HG03457 (cell line): ENCODE measurements at regions not wholly inside any gene's neighbourhood (a gene's known extent, or its start where the extent isn't known, plus 50 kb on each side); places are given as distances from the start of the nearest gene placed in this dataset.

Source experiments
- ATAC-seq: cut with Tn5 transposase; IDR thresholded peaks from one replicate; pipeline ENCODE4 v1.9.1; 2021; ENCODE audit warnings: moderate number of reproducible peaks; ENCODE audit not compliant: unreplicated experiment

GRCh38 chr5:31049936-31050704 lies 143.4 kb upstream of the CDH6 start:
- ATAC-seq, result no peak

GRCh38 chr5:31049461-31049860 lies 144.0 kb upstream of the CDH6 start:
- ATAC-seq, result no peak

- no peak for ATAC-seq
Measured at GRCh38 chr5:31048282-31049270, 144.9 kb upstream of the CDH6 start.

- ATAC-seq, result no peak
Measured at GRCh38 chr5:31047621-31048020, 145.9 kb upstream of the CDH6 start.

GRCh38 chr5:31047007-31047406 lies 146.5 kb upstream of the CDH6 start:
- no peak for ATAC-seq

DNA sequence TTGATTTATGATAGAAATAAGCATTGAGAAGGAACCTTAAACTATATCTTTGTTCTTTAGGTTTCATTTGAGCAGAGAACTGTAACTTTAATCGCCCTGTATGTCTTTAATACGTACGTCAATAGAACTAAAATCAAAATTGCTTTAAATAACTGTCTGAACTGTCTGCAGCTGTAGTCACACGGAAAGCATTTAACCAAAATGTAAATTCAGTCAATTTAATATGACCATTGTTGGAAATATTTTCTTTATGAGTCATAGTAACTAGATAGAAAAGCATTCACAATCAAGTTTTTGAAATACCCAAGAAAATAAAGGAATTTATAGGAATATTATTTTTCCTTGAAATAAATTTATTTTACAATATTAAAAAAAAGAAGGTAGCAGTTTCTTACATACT lies 157.1 kb upstream of the CDH6 start:
- ATAC-seq, result no peak

DNA sequence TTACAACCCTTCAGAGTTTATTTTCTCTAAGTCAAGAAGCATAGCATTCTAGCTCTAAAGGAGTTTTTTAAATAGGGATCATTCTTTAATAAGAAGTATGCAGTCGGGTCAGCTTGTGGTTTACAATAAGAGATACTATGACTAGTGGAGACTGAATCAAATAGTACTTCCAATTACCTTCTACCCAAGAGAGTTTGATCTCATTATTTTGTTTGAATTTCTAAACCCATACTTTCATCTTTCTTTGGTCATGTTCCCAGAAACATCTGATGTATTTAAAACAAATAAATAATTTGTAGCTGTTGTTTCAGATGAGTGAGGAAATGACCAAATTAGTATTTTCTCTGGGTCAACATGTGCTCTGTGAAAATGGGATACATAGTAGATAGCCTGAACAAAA lies 160.2 kb upstream of the CDH6 start:
- no peak for ATAC-seq

- no peak for ATAC-seq
Measured at GRCh38 chr5:31029925-31030324, 163.6 kb upstream of the CDH6 start.

- no peak for ATAC-seq
Measured at GRCh38 chr5:31027721-31028120, 165.8 kb upstream of the CDH6 start.

GRCh38 chr5:31023105-31023504 lies 170.4 kb upstream of the CDH6 start:
- ATAC-seq, result no peak

DNA sequence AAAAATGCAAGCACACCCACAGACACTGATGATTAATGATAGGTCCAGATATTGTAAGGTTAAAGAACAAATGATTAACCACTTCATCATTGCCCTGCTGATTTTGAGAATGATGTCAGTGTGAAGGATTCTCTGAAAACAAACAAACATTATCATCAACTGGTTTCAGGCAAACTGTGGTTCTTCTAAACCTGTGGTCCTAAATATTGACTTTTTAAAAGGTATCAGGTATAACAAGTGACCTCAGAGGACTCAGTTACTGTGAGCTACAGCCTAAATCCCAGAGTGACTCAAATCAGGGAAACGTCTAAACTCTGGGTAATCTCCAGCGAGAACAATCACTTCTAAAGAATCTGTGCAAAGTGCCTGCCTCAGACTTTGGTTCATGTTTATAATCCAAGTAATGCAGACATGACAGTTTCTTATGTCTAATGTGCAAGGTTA lies 172.3 kb upstream of the CDH6 start:
- ATAC-seq, result no peak

GRCh38 chr5:31008231-31008630 lies 185.3 kb upstream of the CDH6 start:
- ATAC-seq, result no peak

- ATAC-seq, result no peak
Measured at GRCh38 chr5:31007672-31008071, 185.8 kb upstream of the CDH6 start.

- no peak for ATAC-seq
Measured at GRCh38 chr5:31000287-31000686, 193.2 kb upstream of the CDH6 start.

- ATAC-seq, result no peak
Measured at GRCh38 chr5:30997681-30998080, 195.8 kb upstream of the CDH6 start.

- ATAC-seq, result no peak
Measured at GRCh38 chr5:30994902-30995301, 198.6 kb upstream of the CDH6 start.

GRCh38 chr5:30994176-30994575 lies 199.3 kb upstream of the CDH6 start:
- no peak for ATAC-seq

GRCh38 chr5:30991462-30991861 lies 202.0 kb upstream of the CDH6 start:
- ATAC-seq, result no peak

GRCh38 chr5:30981576-30981975 lies 211.9 kb upstream of the CDH6 start:
- ATAC-seq, result no peak

GRCh38 chr5:30968971-30969370 lies 224.5 kb upstream of the CDH6 start:
- ATAC-seq, result no peak

GRCh38 chr5:30960036-30960435 lies 233.4 kb upstream of the CDH6 start:
- ATAC-seq, result no peak

- no peak for ATAC-seq
Measured at GRCh38 chr5:30959238-30959637, 234.2 kb upstream of the CDH6 start.
